ENCODE measurements at regions not wholly inside any gene's neighbourhood (a gene's known extent, or its start where the extent isn't known, plus 50 kb on each side); places are given as distances from the start of the nearest gene placed in this dataset.

DNA sequence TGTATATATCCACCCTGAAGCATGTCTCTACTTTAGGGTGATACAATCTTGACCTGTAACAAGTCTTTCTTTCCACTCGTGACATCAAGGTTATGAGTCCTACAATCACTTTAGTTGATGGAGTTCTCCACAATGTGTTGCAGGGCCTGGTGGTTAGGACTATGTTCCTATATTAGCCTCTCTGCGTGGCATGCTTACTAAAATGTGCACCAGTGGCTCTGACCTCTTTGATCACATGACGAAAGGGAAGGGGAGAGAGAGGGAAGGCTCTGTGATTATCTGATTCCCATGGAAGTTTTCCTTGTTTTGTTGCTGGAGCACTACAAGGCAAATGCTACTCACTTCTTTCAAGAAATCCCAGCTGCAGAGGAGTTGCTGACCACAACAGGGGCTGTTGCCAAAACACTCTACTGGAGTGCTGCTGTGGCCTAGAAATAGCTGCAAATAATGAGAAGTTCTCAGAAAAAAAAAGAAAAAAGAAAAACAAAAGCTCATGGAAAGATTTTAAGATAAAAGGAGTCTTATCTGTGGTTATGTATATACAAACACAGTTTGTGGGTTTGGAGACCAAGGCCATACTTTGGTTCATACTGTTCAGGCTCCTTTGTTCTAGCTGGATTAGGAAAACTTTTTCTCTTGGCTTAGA, 272.8 kb upstream of the MMADHC start:
- H3K4me3 Mint-ChIP-seq: no peak overlapping the region
- peaks cover 12 to 13% of the 10 kb centered on the region in 2 experiments; a peak in 4 of 5 replicates for H3K9me3 Mint-ChIP-seq
- no peak for DNase-seq
- Histone ChIP-seq H3K23ac (ENCODE audit: insufficient read length, low read depth, low read length) (no peak overlapping the region), H3K4me2 (ENCODE audit: insufficient read depth, insufficient read length, low read length) (no peak overlapping the region), H3K4ac (ENCODE audit: low read depth, low read length) (no peak overlapping the region), H3K9ac (ENCODE audit: extremely low read depth, insufficient read length, low read length) (no peak overlapping the region), H3K56ac (ENCODE audit: insufficient read length, low read depth, low read length) (no peak overlapping the region), H4K8ac (replicated peaks; ENCODE audit: insufficient read length, low read depth, low read length) (no peak overlapping the region), H3K4me1 (ENCODE audit: insufficient read depth, low read length) (no peaks in the 10 kb centered on the region), H3K23me2 (ENCODE audit: insufficient read length, low read depth, low read length, poor library complexity, severe bottlenecking) (no peaks in the 10 kb centered on the region), H2AFZ (ENCODE audit: low read length) (no peak overlapping the region), H3K79me1 (ENCODE audit: insufficient read depth, low read depth, low read length, poor library complexity, severe bottlenecking) (no peaks in the 10 kb centered on the region), H3K18ac (ENCODE audit: insufficient read length, low read depth, low read length) (no peak overlapping the region), H2BK12ac (ENCODE audit: insufficient read length, low read depth, low read length) (no peak overlapping the region), H3K27ac (ENCODE audit: insufficient read length, low read depth, low read length) (no peak overlapping the region), H2AK5ac (ENCODE audit: insufficient read length, low read length) (no peak overlapping the region), H3K27me3 (ENCODE audit: insufficient read depth, low read length) (no peaks in the 10 kb centered on the region), H3T11ph (ENCODE audit: low read length) (no peak overlapping the region), H3K14ac (ENCODE audit: insufficient read depth, low read length) (no peak overlapping the region), H2BK15ac (ENCODE audit: low read depth, low read length) (no peak overlapping the region), H4K91ac (ENCODE audit: insufficient read length, low read depth, low read length) (no peak overlapping the region), H2BK5ac (ENCODE audit: insufficient read length, low read length) (no peak overlapping the region), H2BK20ac (ENCODE audit: low read depth, low read length, poor library complexity, severe bottlenecking) (no peak overlapping the region), H3K9me3 (ENCODE audit: control insufficient read depth, low read depth, low read length) (no peaks in the 10 kb centered on the region), H3K79me2 (ENCODE audit: insufficient read depth, low read length) (no peaks in the 10 kb centered on the region), H4K20me1 (ENCODE audit: control insufficient read depth, insufficient read depth, insufficient read length) (no peaks in the 10 kb centered on the region), H2BK120ac (ENCODE audit: low read depth, low read length, poor library complexity, severe bottlenecking) (no peak overlapping the region), H4K5ac (ENCODE audit: insufficient read length, low read depth, low read length) (no peak overlapping the region)
- 0 out of 7 replicates have a peak overlapping the region, but pooled peaks of 1 of the 3 experiments have one; percentile 2 for H3K27ac Mint-ChIP-seq
- TF ChIP-seq, protein P1, sequence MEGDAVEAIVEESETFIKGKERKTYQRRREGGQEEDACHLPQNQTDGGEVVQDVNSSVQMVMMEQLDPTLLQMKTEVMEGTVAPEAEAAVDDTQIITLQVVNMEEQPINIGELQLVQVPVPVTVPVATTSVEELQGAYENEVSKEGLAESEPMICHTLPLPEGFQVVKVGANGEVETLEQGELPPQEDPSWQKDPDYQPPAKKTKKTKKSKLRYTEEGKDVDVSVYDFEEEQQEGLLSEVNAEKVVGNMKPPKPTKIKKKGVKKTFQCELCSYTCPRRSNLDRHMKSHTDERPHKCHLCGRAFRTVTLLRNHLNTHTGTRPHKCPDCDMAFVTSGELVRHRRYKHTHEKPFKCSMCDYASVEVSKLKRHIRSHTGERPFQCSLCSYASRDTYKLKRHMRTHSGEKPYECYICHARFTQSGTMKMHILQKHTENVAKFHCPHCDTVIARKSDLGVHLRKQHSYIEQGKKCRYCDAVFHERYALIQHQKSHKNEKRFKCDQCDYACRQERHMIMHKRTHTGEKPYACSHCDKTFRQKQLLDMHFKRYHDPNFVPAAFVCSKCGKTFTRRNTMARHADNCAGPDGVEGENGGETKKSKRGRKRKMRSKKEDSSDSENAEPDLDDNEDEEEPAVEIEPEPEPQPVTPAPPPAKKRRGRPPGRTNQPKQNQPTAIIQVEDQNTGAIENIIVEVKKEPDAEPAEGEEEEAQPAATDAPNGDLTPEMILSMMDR (conservative IDR thresholded peaks at IDR 0.05): no peak
- no CpG with 5 or more reads among the region's 3 CpGs for WGBS (ENCODE audit: extremely low coverage, insufficient read length, low lambda C conversion rate)
- no peaks in the 10 kb centered on the region for H3K27me3 Mint-ChIP-seq (ENCODE audit: low read depth)
- H3K4me1 Mint-ChIP-seq: no peaks in the 10 kb centered on the region; a peak in 1 of 4 replicates
- peaks cover 2 to 5% (median 2%) of the 10 kb centered on the region in 3 experiments; a peak in 3 of 7 replicates for H3K36me3 Mint-ChIP-seq (ENCODE audit: insufficient read depth in 1 of 3, low read depth in 3 of 3)
